IMR-90 (cell line): ENCODE measurements at regions not wholly inside any gene's neighbourhood (a gene's known extent, or its start where the extent isn't known, plus 50 kb on each side); places are given as distances from the start of the nearest gene placed in this dataset.

Experiments used
- CTCF ChIP-seq: conservative IDR thresholded peaks from 2 replicates; pipeline ENCODE4 v1.5.1; 2012; ENCODE audit warnings: mild to moderate bottlenecking, low read depth, low read length, improper control_type of control experiment
- FOS ChIP-seq: fragments of 150-350 bp; IDR thresholded peaks from 2 replicates; pipeline ENCODE4 v1.6.1; 2016; ENCODE audit warnings: low read depth, low read length
- MAFK ChIP-seq: IDR thresholded peaks from 2 replicates; pipeline ENCODE4 v1.6.1; 2012; ENCODE audit warnings: low read depth, low read length, improper control_type of control experiment
- MAZ ChIP-seq: IDR thresholded peaks from 2 replicates; pipeline ENCODE4 v1.6.1; 2012; ENCODE audit warnings: low read depth, mild to moderate bottlenecking, low read length, improper control_type of control experiment, moderate library complexity, borderline replicate concordance
- MXI1 ChIP-seq: IDR thresholded peaks from 2 replicates; pipeline ENCODE4 v1.6.1; 2012; ENCODE audit warnings: low read depth, mild to moderate bottlenecking, low read length, moderate library complexity, borderline replicate concordance
- POLR2A ChIP-seq: IDR thresholded peaks from 2 replicates; pipeline ENCODE4 v1.6.1; 2012; ENCODE audit warnings: mild to moderate bottlenecking, low read depth, low read length
- RAD21 ChIP-seq: IDR thresholded peaks from 2 replicates; pipeline ENCODE4 v1.6.1; 2012; ENCODE audit warnings: low read length, improper control_type of control experiment
- RCOR1 ChIP-seq: IDR thresholded peaks from 2 replicates; pipeline ENCODE4 v1.6.1; 2012; ENCODE audit warnings: mild to moderate bottlenecking, low read length, improper control_type of control experiment; ENCODE audit not compliant: insufficient replicate concordance
- RFX5 ChIP-seq: IDR thresholded peaks from 2 replicates; pipeline ENCODE4 v1.8.0; 2012; ENCODE audit warnings: low read depth, mild to moderate bottlenecking, low read length, moderate library complexity

DNA sequence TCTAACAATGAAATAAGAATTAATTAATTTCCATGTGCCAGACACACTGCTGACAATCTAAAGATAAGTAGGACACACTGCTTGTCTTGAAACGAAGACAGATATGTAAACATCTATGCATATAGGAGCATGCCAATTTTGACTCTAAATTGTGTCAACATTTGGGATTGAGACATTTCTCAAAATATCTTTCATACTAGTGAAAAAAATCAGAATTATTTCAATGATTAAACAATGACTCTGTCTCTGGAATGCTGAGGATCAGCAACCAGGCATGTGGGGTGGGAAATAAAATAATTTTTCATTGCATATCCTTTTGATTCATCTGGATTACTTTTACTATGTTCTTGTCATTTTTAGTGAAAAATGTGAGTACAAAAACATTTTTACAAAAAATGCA lies 262.6 kb upstream of the SYT4 start:
- TF ChIP-seq CTCF: no peak
- no peak for TF ChIP-seq MAZ
- no peak for TF ChIP-seq RAD21
- TF ChIP-seq RFX5: no peak
- TF ChIP-seq RCOR1: no peak
- TF ChIP-seq POLR2A: no peak
- TF ChIP-seq FOS: no peak
- TF ChIP-seq MAFK: no peak
- no peak for TF ChIP-seq MXI1
